ENCODE measurements at regions not wholly inside any gene's neighbourhood (a gene's known extent, or its start where the extent isn't known, plus 50 kb on each side); places are given as distances from the start of the nearest gene placed in this dataset.
"Not testable (repeated sequence)": the region's sequence is repeated elsewhere in the genome, so short reads cannot be mapped to it uniquely, and the experiment has no call there.

- Histone ChIP-seq H3K4me3 (ENCODE audit: low read depth, low read length) (no peak overlapping the region), H3K27me3 (ENCODE audit: control insufficient read depth, insufficient read depth, low read length) (no peaks in the 10 kb centered on the region), H3K36me3 (ENCODE audit: control insufficient read depth, insufficient read depth, low read length) (no peaks in the 10 kb centered on the region)
- no peak for TF ChIP-seq CTCF (IDR thresholded peaks at IDR 0.05; ENCODE audit: insufficient read depth, low read length, poor library complexity, severe bottlenecking)
- no peak for DNase-seq (ENCODE audit: low read depth)
Observed at GRCh38 chr5:56735849-56736641, 79.3 kb upstream of the MAP3K1 start.

- TF ChIP-seq CTCF (IDR thresholded peaks at IDR 0.05; ENCODE audit: insufficient read depth, low read length, poor library complexity, severe bottlenecking): no peak
- no peak overlapping the region for H3K4me3 ChIP-seq (ENCODE audit: low read depth, low read length)
- DNase-seq (ENCODE audit: low read depth): no peak
- H3K27me3 ChIP-seq (ENCODE audit: control insufficient read depth, insufficient read depth, low read length): no peaks in the 10 kb centered on the region
- H3K36me3 ChIP-seq (ENCODE audit: control insufficient read depth, insufficient read depth, low read length): no peaks in the 10 kb centered on the region
Observed at GRCh38 chr5:56734091-56734694, 81.2 kb upstream of the MAP3K1 start.

- TF ChIP-seq CTCF (IDR thresholded peaks at IDR 0.05; ENCODE audit: insufficient read depth, low read length, poor library complexity, severe bottlenecking): no peak
- no peak for DNase-seq (ENCODE audit: low read depth)
- no peaks in the 10 kb centered on the region for H3K36me3 ChIP-seq (ENCODE audit: control insufficient read depth, insufficient read depth, low read length)
- H3K27me3 ChIP-seq (ENCODE audit: control insufficient read depth, insufficient read depth, low read length): no peaks in the 10 kb centered on the region
- H3K4me3 ChIP-seq (ENCODE audit: low read depth, low read length): no peak overlapping the region
Observed at GRCh38 chr5:56733580-56733979, 81.8 kb upstream of the MAP3K1 start.

GRCh38 chr5:56732121-56732520 is 83.2 kb upstream of the MAP3K1 start:
- Histone ChIP-seq H3K36me3 (ENCODE audit: control insufficient read depth, insufficient read depth, low read length) (no peaks in the 10 kb centered on the region), H3K4me3 (ENCODE audit: low read depth, low read length) (no peak overlapping the region)
- TF ChIP-seq CTCF (IDR thresholded peaks at IDR 0.05; ENCODE audit: insufficient read depth, low read length, poor library complexity, severe bottlenecking): no peak

GRCh38 chr5:56731473-56731872 is 83.9 kb upstream of the MAP3K1 start:
- H3K27me3 ChIP-seq (ENCODE audit: control insufficient read depth, insufficient read depth, low read length); H3K36me3 ChIP-seq (ENCODE audit: control insufficient read depth, insufficient read depth, low read length); DNase-seq (ENCODE audit: low read depth); H3K4me3 ChIP-seq (ENCODE audit: low read depth, low read length): not testable (repeated sequence)

More at GRCh38 chr5:56732121-56732520, 83.2 kb upstream of the MAP3K1 start:
- H3K27me3 ChIP-seq (ENCODE audit: control insufficient read depth, insufficient read depth, low read length): no peaks in the 10 kb centered on the region
- DNase-seq (ENCODE audit: low read depth): no peak

- no peaks in the 10 kb centered on the region for H3K36me3 ChIP-seq (ENCODE audit: control insufficient read depth, insufficient read depth, low read length)
- DNase-seq (ENCODE audit: low read depth): no peak
Observed at GRCh38 chr5:56729488-56729887, 85.9 kb upstream of the MAP3K1 start.

More at GRCh38 chr5:56729488-56729887, 85.9 kb upstream of the MAP3K1 start:
- Histone ChIP-seq H3K4me3 (ENCODE audit: low read depth, low read length) (no peak overlapping the region), H3K27me3 (ENCODE audit: control insufficient read depth, insufficient read depth, low read length) (no peaks in the 10 kb centered on the region)
- no peak for TF ChIP-seq CTCF (IDR thresholded peaks at IDR 0.05; ENCODE audit: insufficient read depth, low read length, poor library complexity, severe bottlenecking)
